Osteoblast (primary cell): ENCODE measurements at regions not wholly inside any gene's neighbourhood (a gene's known extent, or its start where the extent isn't known, plus 50 kb on each side); places are given as distances from the start of the nearest gene placed in this dataset.

Experiments
- DNase-seq: peaks from one replicate; pipeline ENCODE4 v3.0.0; 2011; ENCODE audit warnings: low spot score, mixed read lengths; ENCODE audit not compliant: insufficient read length; ENCODE audit errors: missing footprints
- H2AFZ ChIP-seq: 2 replicates; pipeline ENCODE4 v1.6.0; 2011; ENCODE audit warnings: mild to moderate bottlenecking, low read length
- H3K27ac ChIP-seq: 2 replicates; pipeline ENCODE4 v1.5.1; 2011; ENCODE audit warnings: mild to moderate bottlenecking, low read depth, low read length, moderate library complexity
- H3K27me3 ChIP-seq: 2 replicates; pipeline ENCODE4 v1.6.0; 2012; ENCODE audit warnings: mild to moderate bottlenecking, control low read depth, inconsistent platforms, low read length, moderate library complexity; ENCODE audit not compliant: insufficient read depth
- H3K36me3 ChIP-seq: 2 replicates; pipeline ENCODE4 v1.5.1; 2011; ENCODE audit warnings: mild to moderate bottlenecking, low read length, control low read depth, moderate library complexity; ENCODE audit not compliant: insufficient read depth
- H3K4me1 ChIP-seq: 2 replicates; pipeline ENCODE4 v1.5.1; 2011; ENCODE audit warnings: mild to moderate bottlenecking, low read length, control low read depth, moderate library complexity; ENCODE audit not compliant: insufficient read depth
- H3K4me2 ChIP-seq: 2 replicates; pipeline ENCODE4 v1.6.0; 2011; ENCODE audit warnings: mild to moderate bottlenecking, low read length; ENCODE audit not compliant: insufficient read depth
- H3K4me3 ChIP-seq: fragments of 200-600 bp; sonication (generic); 3 replicates; pipeline ENCODE4 v1.5.1; 2012; ENCODE audit warnings: mild to moderate bottlenecking, low read length, inconsistent platforms; ENCODE audit not compliant: insufficient read depth
- H3K79me2 ChIP-seq: 2 replicates; pipeline ENCODE4 v1.6.0; 2012; ENCODE audit warnings: mild to moderate bottlenecking, low read length, control low read depth, inconsistent platforms; ENCODE audit not compliant: insufficient read depth
- H3K9me3 ChIP-seq: 2 replicates; pipeline ENCODE4 v1.5.1; 2011; ENCODE audit warnings: low read depth, low read length, control low read depth
- H4K20me1 ChIP-seq: 2 replicates; pipeline ENCODE4 v1.6.0; 2012; ENCODE audit warnings: mild to moderate bottlenecking, low read length, control low read depth; ENCODE audit not compliant: insufficient read depth
- TF ChIP-seq, protein P1 (sequence below): IDR thresholded peaks from 2 replicates; pipeline ENCODE4 v1.5.1; 2011; ENCODE audit warnings: mild to moderate bottlenecking, low read depth, low read length, moderate library complexity; ENCODE audit errors: extremely low read depth

DNA sequence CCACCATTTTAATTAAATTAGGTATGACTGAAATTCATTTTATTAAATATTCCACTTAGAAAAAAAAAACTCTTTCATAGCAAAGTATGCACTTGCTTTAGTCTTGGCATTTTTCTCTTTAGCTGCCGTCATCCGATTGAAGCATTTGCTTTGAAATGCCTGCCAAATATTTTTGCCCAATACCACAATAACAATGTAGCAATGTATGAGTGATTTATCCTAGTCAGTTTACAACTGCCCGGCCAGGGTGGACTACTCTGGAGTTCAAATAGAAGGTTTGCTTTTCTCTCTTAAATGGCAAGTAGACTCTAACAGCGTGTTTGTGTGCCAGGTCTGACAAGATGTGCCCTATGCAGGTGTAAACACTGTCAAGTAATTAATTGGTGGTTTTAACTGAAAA, 675.3 kb upstream of the SGCG start:
- no peak overlapping the region for H3K4me2 ChIP-seq
- no peak for DNase-seq

DNA sequence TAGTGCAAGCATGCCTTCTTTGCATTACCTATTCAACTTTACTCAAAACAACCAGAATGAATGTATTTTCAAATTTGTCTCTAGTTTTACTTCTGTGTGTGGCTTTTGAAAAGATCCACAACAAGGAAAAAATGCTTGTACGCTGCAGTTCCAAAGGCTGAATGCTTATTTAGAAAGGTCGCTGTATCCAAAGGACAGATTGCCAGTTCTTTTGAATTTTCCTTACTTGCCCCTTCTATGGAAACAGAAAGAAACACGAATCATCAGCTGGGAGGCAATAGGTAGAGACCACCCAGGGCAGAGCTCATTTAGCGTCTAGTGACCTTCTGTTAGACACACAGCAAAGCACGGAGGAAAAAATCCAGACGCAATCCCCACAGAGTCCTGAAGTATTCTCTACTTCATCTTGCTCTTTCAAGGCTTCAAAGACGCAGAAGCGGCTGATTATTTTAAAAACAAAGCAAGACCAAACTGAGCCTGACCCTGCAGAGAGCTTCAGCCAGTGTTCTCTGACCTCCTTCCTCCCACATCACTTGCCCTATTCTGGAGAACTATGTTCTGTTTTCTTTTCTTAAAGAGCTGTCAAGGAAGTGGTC, 674.6 kb upstream of the SGCG start:
- Histone ChIP-seq H3K36me3 (no peaks in the 10 kb centered on the region), H2AFZ (no peak overlapping the region), H3K27me3 (no peaks in the 10 kb centered on the region), H3K79me2 (no peaks in the 10 kb centered on the region), H3K4me1 (no peaks in the 10 kb centered on the region), H4K20me1 (no peaks in the 10 kb centered on the region), H3K9me3 (no peaks in the 10 kb centered on the region), H3K27ac (no peak overlapping the region), H3K4me3 (no peak overlapping the region), H3K4me2 (no peak overlapping the region)
- peak; percentile 42 for DNase-seq
- TF ChIP-seq, protein P1, sequence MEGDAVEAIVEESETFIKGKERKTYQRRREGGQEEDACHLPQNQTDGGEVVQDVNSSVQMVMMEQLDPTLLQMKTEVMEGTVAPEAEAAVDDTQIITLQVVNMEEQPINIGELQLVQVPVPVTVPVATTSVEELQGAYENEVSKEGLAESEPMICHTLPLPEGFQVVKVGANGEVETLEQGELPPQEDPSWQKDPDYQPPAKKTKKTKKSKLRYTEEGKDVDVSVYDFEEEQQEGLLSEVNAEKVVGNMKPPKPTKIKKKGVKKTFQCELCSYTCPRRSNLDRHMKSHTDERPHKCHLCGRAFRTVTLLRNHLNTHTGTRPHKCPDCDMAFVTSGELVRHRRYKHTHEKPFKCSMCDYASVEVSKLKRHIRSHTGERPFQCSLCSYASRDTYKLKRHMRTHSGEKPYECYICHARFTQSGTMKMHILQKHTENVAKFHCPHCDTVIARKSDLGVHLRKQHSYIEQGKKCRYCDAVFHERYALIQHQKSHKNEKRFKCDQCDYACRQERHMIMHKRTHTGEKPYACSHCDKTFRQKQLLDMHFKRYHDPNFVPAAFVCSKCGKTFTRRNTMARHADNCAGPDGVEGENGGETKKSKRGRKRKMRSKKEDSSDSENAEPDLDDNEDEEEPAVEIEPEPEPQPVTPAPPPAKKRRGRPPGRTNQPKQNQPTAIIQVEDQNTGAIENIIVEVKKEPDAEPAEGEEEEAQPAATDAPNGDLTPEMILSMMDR = no peak

More for the DNA sequence above, 675.3 kb upstream of the SGCG start:
- Histone ChIP-seq H3K9me3 (no peaks in the 10 kb centered on the region), H3K79me2 (no peaks in the 10 kb centered on the region), H4K20me1 (no peaks in the 10 kb centered on the region), H3K4me3 (no peak overlapping the region), H3K36me3 (no peaks in the 10 kb centered on the region), H2AFZ (no peak overlapping the region), H3K4me1 (no peaks in the 10 kb centered on the region), H3K27ac (no peak overlapping the region), H3K27me3 (no peaks in the 10 kb centered on the region)
- TF ChIP-seq, protein P1 = no peak

DNA sequence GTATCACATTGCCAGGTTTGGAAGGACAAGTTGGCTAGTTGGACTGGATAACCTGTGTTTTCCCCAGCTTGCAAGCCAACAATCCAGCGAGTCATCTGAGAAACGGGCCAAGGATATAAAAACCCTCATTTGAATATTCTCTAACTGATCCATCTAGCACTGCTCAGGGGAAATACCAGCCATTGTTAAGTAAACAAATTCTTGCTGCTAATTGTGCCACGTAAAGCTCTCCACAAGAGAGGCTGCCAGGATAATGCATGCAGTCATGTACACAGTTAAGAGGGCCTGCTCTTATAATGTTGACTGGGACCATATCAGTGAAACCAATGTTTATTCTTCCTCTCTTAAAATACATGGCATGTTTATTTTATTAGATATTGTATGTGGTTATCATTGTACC, 663.2 kb upstream of the SGCG start:
- no peak overlapping the region for H3K27ac ChIP-seq
- no peaks in the 10 kb centered on the region for H4K20me1 ChIP-seq
- TF ChIP-seq, protein P1 = no peak
- no peak overlapping the region for H2AFZ ChIP-seq
- no peak overlapping the region for H3K4me3 ChIP-seq
- H3K9me3 ChIP-seq = peaks cover under 1% of the 10 kb centered on the region
- no peaks in the 10 kb centered on the region for H3K36me3 ChIP-seq
- no peaks in the 10 kb centered on the region for H3K79me2 ChIP-seq
- no peaks in the 10 kb centered on the region for H3K4me1 ChIP-seq
- no peak for DNase-seq
- H3K4me2 ChIP-seq = no peak overlapping the region
- H3K27me3 ChIP-seq = no peaks in the 10 kb centered on the region

DNA sequence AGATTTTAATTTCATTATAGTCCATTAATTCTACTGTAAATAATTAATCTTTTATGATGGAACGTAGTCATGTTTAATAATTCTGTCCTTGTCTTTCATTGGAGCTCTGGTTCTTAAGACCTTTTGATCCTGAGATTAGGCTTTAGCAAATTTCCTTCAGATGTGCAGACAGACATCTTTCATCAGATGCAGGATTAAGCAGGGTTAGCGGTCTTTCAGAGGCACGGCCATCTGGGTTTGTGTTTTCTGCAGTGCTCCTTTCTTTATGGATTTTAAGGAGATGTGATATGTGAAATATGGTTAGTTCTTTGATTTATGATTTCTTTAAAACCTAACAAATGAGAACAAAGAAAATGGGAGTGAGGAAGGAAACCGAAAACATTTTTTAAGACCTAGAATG, 643.9 kb upstream of the SGCG start:
- H3K4me2 ChIP-seq = no peak overlapping the region

More for the DNA sequence above, 643.9 kb upstream of the SGCG start:
- H3K79me2 ChIP-seq = no peaks in the 10 kb centered on the region
- H3K9me3 ChIP-seq = no peaks in the 10 kb centered on the region
- no peaks in the 10 kb centered on the region for H3K4me1 ChIP-seq
- H2AFZ ChIP-seq = no peak overlapping the region
- no peaks in the 10 kb centered on the region for H3K27me3 ChIP-seq
- DNase-seq = no peak
- H3K4me3 ChIP-seq = no peak overlapping the region
- TF ChIP-seq, protein P1 = no peak
- H4K20me1 ChIP-seq = no peaks in the 10 kb centered on the region
- no peak overlapping the region for H3K27ac ChIP-seq
- no peaks in the 10 kb centered on the region for H3K36me3 ChIP-seq
